IMR-90 (cell line): ENCODE measurements at regions not wholly inside any gene's neighbourhood (a gene's known extent, or its start where the extent isn't known, plus 50 kb on each side); places are given as distances from the start of the nearest gene placed in this dataset.

Source experiments
- ATAC-seq: fragments of 200-7000 bp; cut with Tn5 transposase; 2 replicates; pipeline ENCODE4 v1.9.1; 2020; ENCODE audit warnings: low read depth, mild to moderate bottlenecking, moderate library complexity
- BruUV-seq: library from RNA; stranded (reverse); fragments of 400-500 nt; replicated peaks from 2 replicates; lab custom pipeline; 2021; lab: Mats Ljungman, UMichigan
- CTCF ChIA-PET: fragments of 300-600 bp; formaldehyde crosslinking; extraction: SDS; loops from one replicate; lab custom pipeline; 2021; ENCODE audit warnings: antibody characterized with exemption; lab: Yijun Ruan, JAX
- POLR2A ChIA-PET: fragments of 300-600 bp; sonication (Branson Sonifier 250); formaldehyde crosslinking; loops from one replicate; lab custom pipeline; 2022; ENCODE audit warnings: antibody characterized with exemption; ENCODE audit not compliant: unreplicated experiment; lab: Charles Lee
- DNase-seq: peaks from one replicate; pipeline ENCODE4 v3.0.0; 2013
- H2AFZ ChIP-seq: replicated peaks from 2 replicates; pipeline ENCODE3; 2013; ENCODE audit warnings: low read length, mild to moderate bottlenecking; ENCODE audit not compliant: poor library complexity
- H2AK5ac ChIP-seq: 2 replicates; pipeline ENCODE4 v1.6.1; 2013; ENCODE audit warnings: low read depth, low read length, inconsistent platforms
- H2AK9ac ChIP-seq: replicated peaks from 2 replicates; pipeline ENCODE3; 2013; ENCODE audit warnings: mild to moderate bottlenecking, low read depth, low read length, moderate library complexity; ENCODE audit not compliant: poor library complexity
- H2BK120ac ChIP-seq: 2 replicates; pipeline ENCODE4 v1.6.1; 2013; ENCODE audit warnings: low read depth, low read length, inconsistent platforms
- H2BK15ac ChIP-seq: 3 replicates; pipeline ENCODE4 v1.6.1; 2013; ENCODE audit warnings: low read depth, low read length, inconsistent platforms
- H2BK20ac ChIP-seq: 2 replicates; pipeline ENCODE4 v1.6.1; 2013; ENCODE audit warnings: low read depth, mild to moderate bottlenecking, inconsistent platforms, low read length, moderate library complexity
- H2BK5ac ChIP-seq: 2 replicates; pipeline ENCODE4 v1.6.1; 2013; ENCODE audit warnings: mild to moderate bottlenecking, low read depth, low read length, inconsistent platforms; ENCODE audit not compliant: poor library complexity, severe bottlenecking
- H3K14ac ChIP-seq: replicated peaks from 2 replicates; pipeline ENCODE4 v1.6.1; 2013; ENCODE audit warnings: low read depth, low read length, inconsistent platforms
- H3K18ac ChIP-seq: 2 replicates; pipeline ENCODE4 v1.6.1; 2013; ENCODE audit warnings: low read depth, low read length, control low read depth
- H3K23ac ChIP-seq: 2 replicates; pipeline ENCODE4 v1.6.1; 2013; ENCODE audit warnings: low read depth, low read length, inconsistent platforms
- H3K27ac ChIP-seq: 2 replicates; pipeline ENCODE4 v1.5.1; 2013; ENCODE audit warnings: mild to moderate bottlenecking, control low read depth, low read length; ENCODE audit not compliant: insufficient read depth
- H3K27me3 ChIP-seq: 2 replicates; pipeline ENCODE4 v1.6.1; 2013; ENCODE audit warnings: low read length; ENCODE audit not compliant: control insufficient read depth, insufficient read depth
- H3K36me3 ChIP-seq: 2 replicates; pipeline ENCODE4 v1.6.1; 2013; ENCODE audit warnings: low read length, mixed read lengths; ENCODE audit not compliant: control insufficient read depth, insufficient read depth
- H3K4ac ChIP-seq: 2 replicates; pipeline ENCODE4 v1.6.1; 2013; ENCODE audit warnings: low read depth, low read length, inconsistent platforms
- H3K4me1 ChIP-seq: 2 replicates; pipeline ENCODE4 v1.6.1; 2013; ENCODE audit warnings: low read length, mixed read lengths; ENCODE audit not compliant: control insufficient read depth, insufficient read depth
- H3K4me2 ChIP-seq: 2 replicates; pipeline ENCODE4 v1.6.1; 2013; ENCODE audit warnings: low read depth, mild to moderate bottlenecking, control low read depth, low read length, moderate library complexity
- H3K4me3 ChIP-seq: 2 replicates; pipeline ENCODE4 v1.5.1; 2013; ENCODE audit warnings: low read depth, mild to moderate bottlenecking, control low read depth, low read length, moderate library complexity; ENCODE audit not compliant: insufficient read depth
- H3K56ac ChIP-seq: 2 replicates; pipeline ENCODE4 v1.6.1; 2013; ENCODE audit warnings: low read length, inconsistent platforms; ENCODE audit not compliant: insufficient read depth; ENCODE audit errors: extremely low read depth
- H3K79me1 ChIP-seq, 2 experiments: 2 replicates each; pipeline ENCODE4 v1.6.1; 2013; ENCODE audit warnings: low read length in 2 of 2, inconsistent platforms in 1 of 2, low read depth in 1 of 2
- H3K9ac ChIP-seq: 2 replicates; pipeline ENCODE4 v1.6.1; 2013; ENCODE audit warnings: low read depth, low read length, control low read depth
- H3K9me1 ChIP-seq: 2 replicates; pipeline ENCODE4 v1.6.1; 2013; ENCODE audit warnings: low read length, inconsistent platforms; ENCODE audit not compliant: insufficient read depth
- H3K9me3 ChIP-seq: 2 replicates; pipeline ENCODE4 v1.6.1; 2013; ENCODE audit warnings: low read length; ENCODE audit not compliant: control insufficient read depth, insufficient read depth
- H4K20me1 ChIP-seq: 2 replicates; pipeline ENCODE4 v1.6.1; 2013; ENCODE audit warnings: low read length, inconsistent platforms; ENCODE audit not compliant: insufficient read depth
- H4K5ac ChIP-seq: 2 replicates; pipeline ENCODE4 v1.6.1; 2013; ENCODE audit warnings: mild to moderate bottlenecking, low read depth, low read length, control low read depth
- H4K8ac ChIP-seq, 2 experiments: 2 replicates each; pipeline ENCODE4 v1.6.1; 2013; ENCODE audit warnings: low read depth in 2 of 2, low read length in 2 of 2, control low read depth in 1 of 2, inconsistent platforms in 1 of 2
- H4K91ac ChIP-seq: 2 replicates; pipeline ENCODE4 v1.6.1; 2013; ENCODE audit warnings: low read depth, low read length, inconsistent platforms; ENCODE audit not compliant: insufficient read depth
- CHD1 ChIP-seq: IDR thresholded peaks from 2 replicates; pipeline ENCODE4 v1.6.1; 2012; ENCODE audit warnings: low read depth, low read length, improper control_type of control experiment
- MXI1 ChIP-seq: IDR thresholded peaks from 2 replicates; pipeline ENCODE4 v1.6.1; 2012; ENCODE audit warnings: low read depth, mild to moderate bottlenecking, low read length, moderate library complexity, borderline replicate concordance
- WGBS, 2 experiments: methylation state at CpG; one replicate each; pipeline versions ENCODE4 v1.1.5 to v1.1.7; 2013; ENCODE audit warnings: missing lambda C conversion rate in 2 of 2; ENCODE audit not compliant: insufficient read length in 1 of 2; ENCODE audit errors: extremely low coverage in 2 of 2; 5-methylcytosine and 5-hydroxymethylcytosine counted together
- dilution Hi-C: fragments of 300-500 bp; cut with HindIII; formaldehyde crosslinking; loops from one replicate; pipeline ENCODE4 v1.14.3; 2018; ENCODE audit warnings: low sequenced_read_pairs; ENCODE audit not compliant: unreplicated experiment
- in situ Hi-C: fragments of 300-500 bp; cut with MboI; formaldehyde crosslinking; loops from 3 replicates; pipeline ENCODE4 v1.14.3; 2019; ENCODE audit warnings: low sequenced_read_pairs, inconsistent platforms, mixed read lengths
- intact Hi-C: fragments of 100-400 bp; cut with micrococcal nuclease; formaldehyde crosslinking; loops from 2 replicates; pipeline ENCODE4 v1.10.0; 2022

DNA sequence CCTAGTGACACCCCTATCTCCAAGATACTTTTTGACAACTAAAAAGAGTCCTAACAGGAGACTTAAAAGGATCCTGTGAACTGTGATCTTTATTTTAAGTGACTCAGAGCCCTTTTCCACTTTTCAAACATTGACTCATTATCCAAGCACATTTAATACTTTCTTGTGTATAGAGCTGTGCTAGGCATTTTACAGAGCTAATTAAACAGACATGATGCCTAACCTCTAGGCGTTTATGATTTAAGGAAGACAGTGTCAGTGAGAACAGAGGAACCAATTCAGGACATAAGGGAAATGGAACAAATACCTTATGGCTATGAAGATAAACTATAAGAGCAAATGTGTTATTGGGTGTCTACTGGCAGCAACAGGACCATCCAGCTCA, 282.6 kb downstream of the TPBG start:
- CTCF ChIA-PET, result no interaction called here
- H2BK20ac ChIP-seq, result no peak overlapping the region
- no peak overlapping the region for H4K91ac ChIP-seq
- no peak overlapping the region for H3K4me2 ChIP-seq
- H3K23ac ChIP-seq, result no peak overlapping the region
- in situ Hi-C loops (no loop called here), intact Hi-C loops (no loop called here), dilution Hi-C loops (no loop called here)
- H3K27me3 ChIP-seq, result no peaks in the 10 kb centered on the region
- no peak overlapping the region for H2BK120ac ChIP-seq
- DNase-seq, result no peak
- no peak for TF ChIP-seq CHD1
- no peak for TF ChIP-seq MXI1
- H3K27ac ChIP-seq, result no peak overlapping the region
- no peak overlapping the region for H4K5ac ChIP-seq
- no CpG with 5 or more reads among the region's 1 CpG for WGBS, 2 experiments
- no peak overlapping the region for H3K4me3 ChIP-seq
- no peak overlapping the region for H2AK5ac ChIP-seq
- H3K4ac ChIP-seq, result no peak overlapping the region
- no peak overlapping the region for H2BK5ac ChIP-seq
- POLR2A ChIA-PET, result no interaction called here
- H2AFZ ChIP-seq, result no peak overlapping the region
- BruUV-seq, result no TSS peak
- no peaks in the 10 kb centered on the region; the same call in 1 of the 2 replicates for H3K9me3 ChIP-seq
- H3K18ac ChIP-seq, result no peak overlapping the region
- H3K79me1 ChIP-seq, result no peaks in the 10 kb centered on the region
- H3K56ac ChIP-seq, result no peak overlapping the region
- no peak overlapping the region for H4K8ac ChIP-seq
- H3K14ac ChIP-seq, result no peak overlapping the region
- H4K20me1 ChIP-seq, result no peaks in the 10 kb centered on the region
- no peaks in the 10 kb centered on the region for H3K9me1 ChIP-seq
- ATAC-seq, result no peak
- no peak overlapping the region for H3K9ac ChIP-seq
- no peaks in the 10 kb centered on the region for H3K36me3 ChIP-seq
- H2AK9ac ChIP-seq, result no peak overlapping the region
- H2BK15ac ChIP-seq, result no peak overlapping the region
- H3K4me1 ChIP-seq, result no peaks in the 10 kb centered on the region
